ENCODE measurements at regions not wholly inside any gene's neighbourhood (a gene's known extent, or its start where the extent isn't known, plus 50 kb on each side); places are given as distances from the start of the nearest gene placed in this dataset.

- Mint-ChIP-seq H3K4me1 (ENCODE audit: low read depth) (peaks cover 22% of the 10 kb centered on the region), H3K4me3 (ENCODE audit: low read depth) (no peak overlapping the region), H3K9me3 (ENCODE audit: low read depth) (no peaks in the 10 kb centered on the region), H3K36me3 (ENCODE audit: insufficient read depth) (no peaks in the 10 kb centered on the region), H3K27ac (no peak overlapping the region), H3K27me3 (peaks cover 12% of the 10 kb centered on the region)
- no peak for DNase-seq (ENCODE audit: low spot score, unreplicated experiment)
- no peak for TF ChIP-seq CTCF (IDR thresholded peaks at IDR 0.05; ENCODE audit: unreplicated experiment)
Measured at GRCh38 chr3:193805448-193805847, 212.4 kb downstream of the OPA1 start.

GRCh38 chr3:193808317-193808716, 215.3 kb downstream of the OPA1 start:
- H3K4me1 Mint-ChIP-seq (ENCODE audit: low read depth) = peaks cover 38% of the 10 kb centered on the region
- DNase-seq (ENCODE audit: low spot score, unreplicated experiment) = no peak
- H3K36me3 Mint-ChIP-seq (ENCODE audit: insufficient read depth) = no peaks in the 10 kb centered on the region
- TF ChIP-seq CTCF (IDR thresholded peaks at IDR 0.05; ENCODE audit: unreplicated experiment) = no peak
- peak overlapping the region; percentile 7 for H3K27ac Mint-ChIP-seq
- H3K27me3 Mint-ChIP-seq = peaks cover 19% of the 10 kb centered on the region
- no peaks in the 10 kb centered on the region for H3K9me3 Mint-ChIP-seq (ENCODE audit: low read depth)
- no peak overlapping the region for H3K4me3 Mint-ChIP-seq (ENCODE audit: low read depth)

GRCh38 chr3:193809106-193809505, 216.1 kb downstream of the OPA1 start:
- H3K36me3 Mint-ChIP-seq (ENCODE audit: insufficient read depth) = no peaks in the 10 kb centered on the region
- DNase-seq (ENCODE audit: low spot score, unreplicated experiment) = no peak
- H3K27ac Mint-ChIP-seq = no peak overlapping the region
- H3K27me3 Mint-ChIP-seq = peaks cover 19% of the 10 kb centered on the region
- H3K4me3 Mint-ChIP-seq (ENCODE audit: low read depth) = no peak overlapping the region
- H3K4me1 Mint-ChIP-seq (ENCODE audit: low read depth) = peaks cover 45% of the 10 kb centered on the region
- TF ChIP-seq CTCF (IDR thresholded peaks at IDR 0.05; ENCODE audit: unreplicated experiment) = no peak
- H3K9me3 Mint-ChIP-seq (ENCODE audit: low read depth) = no peaks in the 10 kb centered on the region

GRCh38 chr3:193812078-193812725, 219.2 kb downstream of the OPA1 start:
- H3K27me3 Mint-ChIP-seq = peaks cover 13% of the 10 kb centered on the region
- peaks cover 53% of the 10 kb centered on the region for H3K4me1 Mint-ChIP-seq (ENCODE audit: low read depth)
- DNase-seq (ENCODE audit: low spot score, unreplicated experiment) = no peak
- TF ChIP-seq CTCF (IDR thresholded peaks at IDR 0.05; ENCODE audit: unreplicated experiment) = no peak
- no peaks in the 10 kb centered on the region for H3K36me3 Mint-ChIP-seq (ENCODE audit: insufficient read depth)
- no peak overlapping the region for H3K4me3 Mint-ChIP-seq (ENCODE audit: low read depth)
- H3K27ac Mint-ChIP-seq = no peak overlapping the region
- H3K9me3 Mint-ChIP-seq (ENCODE audit: low read depth) = no peaks in the 10 kb centered on the region

- no peak for TF ChIP-seq CTCF (IDR thresholded peaks at IDR 0.05; ENCODE audit: unreplicated experiment)
- peak overlapping the region; percentile 14 for H3K27ac Mint-ChIP-seq
- H3K9me3 Mint-ChIP-seq (ENCODE audit: low read depth) = no peaks in the 10 kb centered on the region
- H3K4me3 Mint-ChIP-seq (ENCODE audit: low read depth) = no peak overlapping the region
- peaks cover 59% of the 10 kb centered on the region for H3K4me1 Mint-ChIP-seq (ENCODE audit: low read depth)
- H3K27me3 Mint-ChIP-seq = peaks cover 13% of the 10 kb centered on the region
- no peaks in the 10 kb centered on the region for H3K36me3 Mint-ChIP-seq (ENCODE audit: insufficient read depth)
- DNase-seq (ENCODE audit: low spot score, unreplicated experiment) = no peak
Measured at GRCh38 chr3:193812791-193813500, 219.9 kb downstream of the OPA1 start.
